Astrocyte (in vitro differentiated cells and primary cell): ENCODE measurements at regions not wholly inside any gene's neighbourhood (a gene's known extent, or its start where the extent isn't known, plus 50 kb on each side); places are given as distances from the start of the nearest gene placed in this dataset.

Experiments
- DNase-seq: peaks from one replicate; pipeline ENCODE4 v3.0.0-alpha.2; 2010; ENCODE audit warnings: low read depth
- FAIRE-seq: peaks from 2 replicates; lab custom pipeline; 2011; peaks lifted over from hg19 to GRCh38; lab: Jason Lieb, UNC
- H2AFZ ChIP-seq: 2 replicates; pipeline ENCODE4 v1.6.0; 2012; ENCODE audit warnings: low read depth, low read length, inconsistent platforms
- H3K27ac ChIP-seq: 2 replicates; pipeline ENCODE4 v1.5.1; 2011; ENCODE audit warnings: low read depth, low read length, inconsistent platforms
- H3K27me3 ChIP-seq: 2 replicates; pipeline ENCODE4 v1.6.0; 2011; ENCODE audit warnings: low read length, inconsistent platforms; ENCODE audit not compliant: insufficient read depth
- H3K36me3 ChIP-seq: 2 replicates; pipeline ENCODE4 v1.5.1; 2011; ENCODE audit warnings: low read length, inconsistent platforms; ENCODE audit not compliant: insufficient read depth
- H3K4me1 ChIP-seq: 2 replicates; pipeline ENCODE4 v1.5.1; 2011; ENCODE audit warnings: low read length, inconsistent platforms; ENCODE audit not compliant: insufficient read depth
- H3K4me2 ChIP-seq: 2 replicates; pipeline ENCODE4 v1.6.0; 2012; ENCODE audit warnings: low read length, inconsistent platforms
- H3K4me3 ChIP-seq: 2 replicates; pipeline ENCODE4 v1.5.1; 2011; ENCODE audit warnings: low read depth, mild to moderate bottlenecking, low read length, inconsistent platforms; ENCODE audit not compliant: insufficient read depth
- H3K79me2 ChIP-seq: 2 replicates; pipeline ENCODE4 v1.6.0; 2012; ENCODE audit warnings: mild to moderate bottlenecking, low read length, inconsistent platforms; ENCODE audit not compliant: insufficient read depth
- H3K9ac ChIP-seq: 2 replicates; pipeline ENCODE4 v1.6.0; 2012; ENCODE audit warnings: mild to moderate bottlenecking, low read length, inconsistent platforms
- H3K9me3 ChIP-seq: 2 replicates; pipeline ENCODE4 v1.5.1; 2012; ENCODE audit warnings: low read depth, mild to moderate bottlenecking, low read length, inconsistent platforms; ENCODE audit not compliant: insufficient read depth
- H4K20me1 ChIP-seq: 2 replicates; pipeline ENCODE4 v1.6.0; 2012; ENCODE audit warnings: low read length, inconsistent platforms; ENCODE audit not compliant: insufficient read depth
- H3K27ac Mint-ChIP-seq: one replicate; pipeline ENCODE4 v1.8.0; 2021; ENCODE audit warnings: mild to moderate bottlenecking, mixed read lengths; ENCODE audit not compliant: unreplicated experiment
- H3K27me3 Mint-ChIP-seq: one replicate; pipeline ENCODE4 v1.8.0; 2021; ENCODE audit warnings: low read depth, mixed read lengths; ENCODE audit not compliant: unreplicated experiment
- H3K36me3 Mint-ChIP-seq: one replicate; pipeline ENCODE4 v1.8.0; 2021; ENCODE audit warnings: low read depth, mixed read lengths; ENCODE audit not compliant: unreplicated experiment
- H3K4me1 Mint-ChIP-seq: one replicate; pipeline ENCODE4 v1.8.0; 2021; ENCODE audit warnings: low read depth, mixed read lengths; ENCODE audit not compliant: unreplicated experiment
- H3K4me3 Mint-ChIP-seq: one replicate; pipeline ENCODE4 v1.8.0; 2021; ENCODE audit warnings: mild to moderate bottlenecking, moderate library complexity, mixed read lengths; ENCODE audit not compliant: unreplicated experiment
- H3K9me3 Mint-ChIP-seq: one replicate; pipeline ENCODE4 v1.8.0; 2021; ENCODE audit warnings: mild to moderate bottlenecking, mixed read lengths; ENCODE audit not compliant: unreplicated experiment
- CTCF ChIP-seq: IDR thresholded peaks from 2 replicates; pipeline ENCODE4 v1.5.1; 2011; ENCODE audit warnings: low read depth, mild to moderate bottlenecking, inconsistent platforms, low read length, moderate library complexity; ENCODE audit not compliant: insufficient read depth
- EZH2 ChIP-seq: IDR thresholded peaks from 2 replicates; pipeline ENCODE4 v1.6.1; 2012; ENCODE audit warnings: mild to moderate bottlenecking, low read length, inconsistent platforms; ENCODE audit not compliant: insufficient read depth

- Mint-ChIP-seq H3K36me3 (no peaks in the 10 kb centered on the region), H3K27ac (no peak overlapping the region), H3K4me1 (peaks cover 5% of the 10 kb centered on the region), H3K9me3 (no peaks in the 10 kb centered on the region), H3K27me3 (peaks cover 4% of the 10 kb centered on the region), H3K4me3 (no peak overlapping the region)
- H3K79me2 ChIP-seq: no peaks in the 10 kb centered on the region
- no peaks in the 10 kb centered on the region for H3K9me3 ChIP-seq
- H3K36me3 ChIP-seq: no peaks in the 10 kb centered on the region
- no peaks in the 10 kb centered on the region for H4K20me1 ChIP-seq
- no peak overlapping the region for H3K4me3 ChIP-seq
- no peak overlapping the region for H3K27ac ChIP-seq
- no peaks in the 10 kb centered on the region for H3K4me1 ChIP-seq
- H3K4me2 ChIP-seq: no peak overlapping the region
- FAIRE-seq: no peak
- DNase-seq: no peak
- no peak overlapping the region for H3K9ac ChIP-seq
- TF ChIP-seq CTCF (no peak), EZH2 (no peak)
- peaks cover 6% of the 10 kb centered on the region for H3K27me3 ChIP-seq
- no peak overlapping the region for H2AFZ ChIP-seq
These were observed 336.1 kb upstream of the IGFBP7 start for GRCh38 chr4:57446266-57446665.

- Histone ChIP-seq H4K20me1 (no peaks in the 10 kb centered on the region), H3K4me3 (no peak overlapping the region), H3K4me1 (no peaks in the 10 kb centered on the region), H2AFZ (no peak overlapping the region), H3K4me2 (no peak overlapping the region), H3K9ac (no peak overlapping the region), H3K36me3 (no peaks in the 10 kb centered on the region), H3K27ac (no peak overlapping the region), H3K27me3 (peaks cover 6% of the 10 kb centered on the region), H3K79me2 (no peaks in the 10 kb centered on the region), H3K9me3 (no peaks in the 10 kb centered on the region)
- DNase-seq (no peak), FAIRE-seq (no peak)
- Mint-ChIP-seq H3K36me3 (no peaks in the 10 kb centered on the region), H3K4me1 (peaks cover 5% of the 10 kb centered on the region), H3K4me3 (no peak overlapping the region), H3K27me3 (peaks cover 4% of the 10 kb centered on the region), H3K27ac (no peak overlapping the region), H3K9me3 (no peaks in the 10 kb centered on the region)
- TF ChIP-seq EZH2 (no peak), CTCF (no peak)
These were observed 335.5 kb upstream of the IGFBP7 start for GRCh38 chr4:57445686-57446085.

GRCh38 chr4:57444671-57445070 is 334.5 kb upstream of the IGFBP7 start:
- Histone ChIP-seq H3K4me3 (no peak overlapping the region), H4K20me1 (no peaks in the 10 kb centered on the region), H3K4me2 (no peak overlapping the region), H3K9ac (no peak overlapping the region), H3K9me3 (no peaks in the 10 kb centered on the region), H3K27ac (no peak overlapping the region), H3K27me3 (peaks cover 6% of the 10 kb centered on the region), H3K79me2 (no peaks in the 10 kb centered on the region), H2AFZ (no peak overlapping the region), H3K36me3 (no peaks in the 10 kb centered on the region), H3K4me1 (no peaks in the 10 kb centered on the region)
- TF ChIP-seq EZH2: no peak
- TF ChIP-seq CTCF: no peak
- no peak overlapping the region for H3K27ac Mint-ChIP-seq
- no peaks in the 10 kb centered on the region for H3K36me3 Mint-ChIP-seq
- no peak for FAIRE-seq
- H3K4me3 Mint-ChIP-seq: no peak overlapping the region
- H3K4me1 Mint-ChIP-seq: peaks cover 5% of the 10 kb centered on the region
- no peak for DNase-seq
- no peaks in the 10 kb centered on the region for H3K9me3 Mint-ChIP-seq
- peaks cover 8% of the 10 kb centered on the region for H3K27me3 Mint-ChIP-seq
